HG02798 (cell line): ENCODE measurements at regions not wholly inside any gene's neighbourhood (a gene's known extent, or its start where the extent isn't known, plus 50 kb on each side); places are given as distances from the start of the nearest gene placed in this dataset.

Experiments used
- ATAC-seq: cut with Tn5 transposase; IDR thresholded peaks from one replicate; pipeline ENCODE4 v1.9.1; 2021; ENCODE audit warnings: mild to moderate bottlenecking; ENCODE audit not compliant: unreplicated experiment, poor library complexity

GRCh38 chr18:24770311-24771024 is 310.0 kb downstream of the HRH4 start:
- no peak for ATAC-seq

- ATAC-seq = no peak
These were observed 310.9 kb downstream of the HRH4 start for GRCh38 chr18:24771300-24771699.

DNA sequence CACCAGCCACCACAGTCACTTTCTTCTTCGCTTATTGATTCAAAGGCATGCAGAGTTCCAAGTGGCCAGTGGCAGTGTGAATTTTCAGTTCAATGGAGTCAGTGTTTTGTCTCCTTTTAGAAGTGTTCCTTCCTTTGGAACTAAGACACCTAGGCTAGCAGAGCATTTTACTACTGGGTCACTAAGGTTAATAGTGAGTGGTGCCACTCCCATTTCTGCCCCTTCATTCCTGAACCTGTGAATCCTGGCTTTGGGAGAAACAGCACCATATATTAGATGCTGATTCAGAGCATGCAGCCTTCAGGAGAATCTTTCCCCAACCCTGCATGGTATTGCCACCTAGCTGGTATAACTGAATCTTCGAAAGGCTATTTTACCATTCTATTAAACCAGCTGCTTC is 312.7 kb downstream of the HRH4 start:
- ATAC-seq = no peak

DNA sequence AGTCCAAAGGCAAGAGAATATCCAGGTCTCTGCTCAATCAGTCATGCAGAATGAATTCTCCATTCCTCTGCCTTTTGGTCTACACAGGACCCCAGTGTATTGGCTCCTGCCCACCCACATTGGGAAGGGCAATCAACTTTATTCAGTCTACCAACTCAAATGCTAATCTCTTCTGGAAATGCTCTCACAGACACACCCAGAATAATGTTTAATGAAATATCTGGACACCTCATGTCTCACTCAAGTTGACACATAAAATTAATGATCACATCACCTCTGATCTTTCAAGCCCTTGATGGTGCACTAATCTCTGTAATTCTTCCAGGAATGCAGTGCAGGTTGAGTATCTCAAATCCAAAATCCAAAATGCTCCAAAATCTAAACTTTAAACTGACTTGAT is 315.6 kb downstream of the HRH4 start:
- no peak for ATAC-seq

DNA sequence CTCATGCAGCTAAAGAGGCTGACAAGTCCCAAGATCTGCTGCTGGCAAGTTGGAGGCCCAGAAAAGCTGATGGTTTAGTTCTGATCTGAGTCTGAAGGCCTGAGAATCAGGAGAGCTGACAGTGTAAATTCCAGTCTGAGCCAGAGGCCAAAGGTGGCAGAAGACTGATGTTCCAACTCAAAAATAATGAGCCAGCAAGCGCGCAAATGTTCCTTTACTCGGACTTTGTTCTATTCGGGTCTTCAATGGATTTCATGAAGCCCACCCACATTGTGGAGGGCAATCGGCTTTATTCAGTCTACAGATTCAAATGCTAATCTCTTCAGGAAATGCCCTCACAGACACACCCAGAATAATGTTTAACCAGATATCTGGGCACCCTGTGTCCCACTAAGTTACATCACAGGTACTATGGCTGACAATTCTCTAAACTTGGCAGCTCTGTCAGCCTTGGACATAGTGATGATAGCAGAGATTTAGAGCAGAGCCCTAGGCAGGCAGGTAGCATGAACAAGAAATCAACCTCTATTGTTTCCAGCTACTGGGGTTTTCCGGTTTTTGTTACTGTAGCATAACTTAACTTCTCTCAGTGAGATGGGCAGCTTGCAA is 318.5 kb downstream of the HRH4 start:
- ATAC-seq = no peak

DNA sequence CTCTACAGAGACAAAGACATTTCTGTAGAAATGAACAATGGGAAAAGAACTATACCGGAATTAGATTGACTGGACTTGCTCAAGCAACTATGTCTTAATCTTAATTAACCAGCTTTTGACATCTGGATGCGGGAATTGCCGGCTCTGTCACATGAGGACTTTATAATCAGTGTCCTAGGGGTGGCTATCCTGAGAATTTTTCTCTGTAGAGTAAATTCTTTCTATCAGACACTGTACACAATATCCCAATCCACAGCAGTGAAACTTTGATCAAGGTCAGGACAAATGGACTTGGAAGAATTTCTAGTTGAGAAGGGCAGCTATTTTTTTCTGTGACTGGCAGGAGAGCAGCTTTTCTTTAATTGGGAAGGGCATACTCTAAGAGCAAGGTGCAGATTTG is 322.1 kb downstream of the HRH4 start:
- ATAC-seq = no peak

DNA sequence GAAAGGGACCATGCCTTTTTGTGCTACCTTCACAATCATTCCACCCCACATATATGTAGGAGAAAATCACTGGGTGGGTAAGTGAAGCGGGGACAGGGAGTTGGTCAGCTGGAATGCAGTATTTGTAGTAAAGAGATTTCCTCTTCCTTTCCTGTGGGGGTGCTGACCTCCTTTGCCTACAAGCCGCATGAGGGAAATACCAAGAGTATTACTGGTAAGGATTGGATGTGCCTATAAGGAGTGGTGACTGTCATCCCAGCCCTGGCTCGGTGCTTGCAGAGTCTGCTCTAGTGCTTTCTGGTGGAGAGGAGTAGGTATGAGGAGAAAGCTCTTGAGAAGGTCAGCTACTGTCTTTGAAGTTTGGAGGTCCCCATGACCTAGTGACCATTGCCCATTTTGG is 324.6 kb downstream of the HRH4 start:
- ATAC-seq = no peak

DNA sequence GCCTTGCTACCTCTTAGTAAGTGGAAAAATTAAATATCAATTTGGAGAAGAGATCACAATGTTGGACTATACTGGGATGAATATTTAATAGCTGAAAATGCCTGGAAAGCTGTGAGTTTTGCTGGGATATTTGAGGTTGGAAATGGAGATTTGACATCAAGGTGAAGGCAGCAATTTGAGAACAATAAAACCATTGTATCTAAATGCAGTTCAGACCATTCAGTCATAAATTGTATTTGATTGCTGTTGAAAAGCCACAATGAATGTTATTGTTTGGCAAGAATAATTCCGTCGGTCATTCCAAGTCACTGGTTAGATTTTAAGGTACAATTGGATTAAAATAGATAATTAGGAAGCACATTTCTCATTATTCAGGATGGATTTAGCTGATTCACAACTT is 325.6 kb downstream of the HRH4 start:
- no peak for ATAC-seq

DNA sequence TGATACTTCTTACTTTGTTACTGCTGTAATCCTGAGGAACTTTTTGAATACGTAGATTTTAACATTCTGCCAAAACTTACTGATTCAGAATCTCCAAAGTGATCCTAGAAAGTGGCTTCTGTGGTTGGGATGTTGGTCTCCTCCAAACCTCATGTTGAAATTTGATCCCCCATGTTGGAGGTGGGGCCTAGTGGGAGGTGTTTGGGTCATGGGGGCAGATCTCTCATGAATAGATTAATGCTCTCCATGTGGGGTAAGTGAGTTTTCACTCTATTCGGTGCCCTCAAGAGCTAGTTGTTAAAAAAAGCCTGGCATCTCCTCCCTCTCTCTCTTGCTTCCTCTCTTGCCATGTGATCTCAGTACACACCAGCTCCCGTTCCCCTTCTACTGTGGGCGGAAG is 329.9 kb downstream of the HRH4 start:
- ATAC-seq = no peak

DNA sequence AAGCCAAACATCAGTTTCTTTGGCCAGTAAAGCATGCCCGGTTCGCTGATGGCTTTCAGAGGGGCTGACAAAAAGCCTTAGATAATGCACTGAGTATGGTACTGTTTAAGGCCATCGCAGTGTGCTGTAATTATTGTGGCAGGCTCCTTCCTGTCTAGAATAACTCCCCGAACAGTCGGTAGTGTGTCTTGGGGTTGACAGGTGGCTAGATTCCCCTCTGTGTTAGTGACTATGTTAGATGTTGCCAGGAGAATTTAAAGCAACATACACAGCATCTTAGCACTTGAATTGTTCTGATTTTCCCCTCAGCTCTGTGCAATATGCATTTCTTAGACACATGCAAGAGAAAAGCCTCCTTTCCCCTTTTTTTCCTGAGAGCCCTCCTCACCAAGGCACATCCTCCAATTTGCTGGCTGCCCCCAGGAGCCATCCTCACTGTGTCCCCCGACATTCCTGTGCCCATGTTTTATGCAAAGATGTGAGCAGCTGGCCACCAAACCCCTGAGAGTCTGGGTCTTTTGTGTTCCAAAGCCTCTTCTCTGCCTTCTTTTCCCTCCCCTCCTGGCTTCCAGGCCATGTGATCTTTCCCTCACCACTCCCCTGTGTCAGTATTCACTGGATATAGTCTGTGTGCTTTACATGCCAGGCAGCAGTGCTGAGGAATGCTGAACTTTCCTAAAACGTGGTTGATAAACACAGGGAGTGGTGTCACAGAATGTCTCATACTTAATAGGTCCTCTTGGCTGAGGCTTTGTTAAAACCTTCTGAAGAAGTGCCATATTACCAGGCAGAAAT is 331.5 kb downstream of the HRH4 start:
- ATAC-seq = no peak

GRCh38 chr18:24793742-24794141 is 333.3 kb downstream of the HRH4 start:
- ATAC-seq = no peak

DNA sequence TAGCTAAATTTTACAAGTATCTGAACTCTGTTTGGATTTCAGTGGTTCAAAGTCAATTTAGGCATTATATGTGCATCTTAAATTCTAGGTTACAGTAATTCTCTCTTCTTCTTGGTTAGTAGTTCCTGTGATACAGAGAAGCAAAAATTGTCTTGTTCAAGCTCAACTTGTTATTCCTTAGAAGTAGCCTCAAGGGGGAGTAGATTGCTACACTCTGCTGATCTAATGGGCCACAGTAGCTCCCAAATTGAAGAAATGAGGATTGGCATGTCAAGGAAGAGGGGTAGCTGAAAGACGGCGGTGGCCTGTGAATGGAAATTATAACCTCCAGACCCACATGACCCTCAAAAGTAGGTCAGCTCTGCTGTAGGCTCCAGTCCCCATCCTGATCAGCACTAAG is 334.7 kb downstream of the HRH4 start:
- ATAC-seq = no peak

- ATAC-seq = no peak
These were observed 337.5 kb downstream of the HRH4 start for GRCh38 chr18:24797981-24798380.

DNA sequence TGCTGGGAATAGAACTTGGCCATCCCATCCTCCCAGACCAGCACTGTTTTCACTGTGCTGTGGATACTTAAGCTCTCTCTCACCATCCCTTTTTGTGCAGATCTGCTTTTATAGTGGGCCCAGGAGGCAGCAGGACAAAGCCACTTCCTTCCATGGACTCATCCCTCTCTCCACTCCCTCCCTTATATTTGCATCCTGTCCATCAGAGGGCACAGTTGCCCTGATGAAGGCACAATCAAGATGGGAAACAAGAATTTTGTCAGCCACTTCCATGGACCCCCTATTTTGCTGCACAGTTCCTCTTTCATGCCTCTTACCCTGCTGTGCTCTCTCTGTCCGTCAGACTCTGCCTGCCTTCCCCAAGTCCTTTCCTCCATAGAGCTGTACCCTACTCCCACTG is 338.7 kb downstream of the HRH4 start:
- ATAC-seq = no peak

DNA sequence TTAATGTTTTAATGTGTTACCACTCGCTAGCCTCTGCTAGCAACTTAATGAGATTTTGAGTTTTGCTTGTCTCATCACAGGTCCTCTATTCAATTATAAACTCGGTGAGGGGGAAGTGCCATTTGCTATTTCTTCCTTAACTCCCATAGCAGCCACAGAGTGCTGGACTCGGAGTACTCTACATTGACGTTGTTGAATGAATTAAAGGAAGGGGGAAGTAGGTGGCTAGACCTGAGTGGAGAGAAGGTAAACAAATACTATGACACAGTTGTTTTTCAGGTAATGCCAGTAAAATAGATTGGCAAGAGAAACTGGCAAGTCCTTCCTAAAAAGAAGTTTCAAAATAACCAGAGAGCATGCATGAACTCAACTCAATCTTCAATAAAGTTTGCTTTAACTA is 339.3 kb downstream of the HRH4 start:
- ATAC-seq = no peak

DNA sequence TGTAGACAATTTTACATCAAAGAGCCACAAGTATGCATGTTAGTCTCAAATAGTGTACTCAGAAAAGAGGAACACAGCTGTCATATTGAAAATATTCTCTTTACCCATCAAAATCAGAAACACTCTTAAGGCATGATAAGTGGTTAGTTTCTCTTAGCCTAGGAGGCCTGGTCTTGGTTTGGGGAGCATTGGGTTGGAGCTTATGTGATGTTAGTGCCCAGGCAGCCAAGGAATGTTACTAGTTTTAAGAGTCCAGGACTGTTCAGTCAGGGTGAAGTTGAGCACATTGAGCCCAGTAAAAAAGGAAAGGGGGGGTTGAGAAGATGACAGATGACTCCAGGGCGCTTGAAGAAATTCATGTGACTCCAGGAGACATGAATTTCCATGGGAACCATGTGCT is 340.6 kb downstream of the HRH4 start:
- no peak for ATAC-seq

DNA sequence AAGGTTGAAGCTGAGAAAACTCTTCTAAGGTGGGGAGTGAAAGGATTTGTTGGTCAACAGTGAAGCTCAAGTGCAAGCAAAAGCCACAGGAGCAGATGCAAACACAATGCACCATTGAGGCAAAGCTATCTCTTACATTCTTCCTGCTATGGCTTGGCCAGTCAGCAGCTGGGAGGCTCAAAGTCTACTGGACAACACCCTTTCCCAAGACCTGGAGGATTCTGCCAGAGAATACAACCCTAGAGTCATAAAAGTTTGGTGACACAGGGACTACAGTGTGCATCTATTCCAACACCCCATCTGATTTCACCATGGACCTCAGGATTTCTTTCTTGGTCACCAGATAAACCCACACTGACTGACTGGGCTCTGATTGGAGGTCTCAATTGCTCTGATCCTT is 342.0 kb downstream of the HRH4 start:
- no peak for ATAC-seq

GRCh38 chr18:24805156-24805555 is 344.7 kb downstream of the HRH4 start:
- no peak for ATAC-seq

- no peak for ATAC-seq
These were observed 348.9 kb downstream of the HRH4 start for GRCh38 chr18:24809173-24809950.

DNA sequence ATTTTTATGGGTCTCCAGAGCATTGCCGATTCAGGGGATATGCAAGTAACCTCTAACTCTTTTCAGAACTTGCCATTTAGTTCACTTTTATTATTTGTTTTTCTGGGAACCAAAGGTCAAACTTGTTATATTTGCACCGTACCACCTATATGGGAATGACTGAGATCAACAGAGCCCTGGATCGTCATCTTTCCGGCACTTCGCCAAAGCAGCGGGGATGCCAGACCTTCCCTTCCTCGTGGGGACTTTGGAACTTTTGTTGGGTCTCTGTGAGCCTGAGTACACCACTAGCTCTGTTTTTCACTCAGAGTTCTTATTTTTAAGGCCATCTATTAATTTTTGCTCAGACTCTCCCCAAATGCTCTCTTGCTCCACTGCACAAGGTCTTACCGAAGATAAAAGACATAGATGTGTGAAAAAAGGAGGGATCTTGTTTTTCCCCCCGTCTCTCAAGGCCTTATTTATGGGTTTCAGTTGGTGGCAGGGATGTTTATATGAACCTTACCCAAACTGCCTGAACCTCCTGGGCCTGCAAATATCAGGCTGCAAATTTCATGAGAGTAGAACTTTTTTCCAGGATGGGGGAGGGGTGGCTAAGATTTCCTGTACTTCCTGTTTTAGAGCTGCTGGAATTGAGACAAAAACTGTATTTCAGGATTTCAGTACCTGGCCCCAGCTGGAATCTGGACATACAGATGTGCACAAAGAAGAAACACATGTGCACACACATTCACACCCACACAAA is 350.3 kb downstream of the HRH4 start:
- ATAC-seq = no peak
